GM12892 (cell line): ENCODE measurements at regions not wholly inside any gene's neighbourhood (a gene's known extent, or its start where the extent isn't known, plus 50 kb on each side); places are given as distances from the start of the nearest gene placed in this dataset.

Experiments
- POLR2A ChIP-seq: IDR thresholded peaks from 2 replicates; pipeline ENCODE4 v1.6.1; 2011; ENCODE audit warnings: low read depth, low read length, control low read depth
- POLR2AphosphoS5 ChIP-seq: IDR thresholded peaks from 2 replicates; pipeline ENCODE4 v1.6.1; 2011; ENCODE audit warnings: low read depth, low read length, control low read depth
- TAF1 ChIP-seq: IDR thresholded peaks from 2 replicates; pipeline ENCODE4 v1.6.1; 2011; ENCODE audit warnings: low read depth, mild to moderate bottlenecking, control low read depth, low read length, borderline replicate concordance

- TF ChIP-seq POLR2AphosphoS5 (no peak), TAF1 (no peak), POLR2A (no peak)
Observed at GRCh38 chr6:41476401-41476800, 69.8 kb upstream of the FOXP4 start.
